Retinal pigment epithelial cell (primary cell): ENCODE measurements at regions not wholly inside any gene's neighbourhood (a gene's known extent, or its start where the extent isn't known, plus 50 kb on each side); places are given as distances from the start of the nearest gene placed in this dataset.
A peak's percentile ranks its signal among the peaks of the same experiment; 100 is the strongest.

ENCODE experiments used
- DNase-seq: peaks from one replicate; pipeline ENCODE4 v3.0.0-alpha.2; 2010; ENCODE audit warnings: low read depth
- H3K4me3 ChIP-seq: 2 replicates; pipeline ENCODE4 v1.5.1; 2011; ENCODE audit warnings: mild to moderate bottlenecking, low read length, control low read depth, moderate library complexity
- CTCF ChIP-seq: conservative IDR thresholded peaks from 2 replicates; pipeline ENCODE4 v1.5.1; 2011; ENCODE audit warnings: low read depth, low read length, control low read depth, inconsistent platforms

GRCh38 chr7:125020801-125021200 lies 91.2 kb upstream of the POT1 start:
- H3K4me3 ChIP-seq = no peak overlapping the region
- no peak for TF ChIP-seq CTCF
- DNase-seq = no peak

GRCh38 chr7:125010540-125010939 lies 80.9 kb upstream of the POT1 start:
- no peak for TF ChIP-seq CTCF
- no peak overlapping the region for H3K4me3 ChIP-seq
- DNase-seq = no peak

GRCh38 chr7:124996778-124997177 lies 67.2 kb upstream of the POT1 start:
- TF ChIP-seq CTCF = no peak
- no peak overlapping the region for H3K4me3 ChIP-seq
- no peak for DNase-seq

- TF ChIP-seq CTCF = no peak
- no peak overlapping the region for H3K4me3 ChIP-seq
- DNase-seq = peak; percentile 71
These were observed 63.4 kb upstream of the POT1 start for GRCh38 chr7:124992851-124993562.

GRCh38 chr7:124989911-124990310 lies 60.3 kb upstream of the POT1 start:
- no peak for TF ChIP-seq CTCF

More at GRCh38 chr7:124989911-124990310, 60.3 kb upstream of the POT1 start:
- no peak for DNase-seq
- H3K4me3 ChIP-seq = no peak overlapping the region
